IPS-NIHi7 (cell line): ENCODE measurements at regions not wholly inside any gene's neighbourhood (a gene's known extent, or its start where the extent isn't known, plus 50 kb on each side); places are given as distances from the start of the nearest gene placed in this dataset.

ENCODE experiments used
- DNase-seq: peaks from one replicate; pipeline ENCODE4 v3.0.0; 2012; ENCODE audit warnings: mixed read lengths; ENCODE audit errors: extremely low spot score

DNA sequence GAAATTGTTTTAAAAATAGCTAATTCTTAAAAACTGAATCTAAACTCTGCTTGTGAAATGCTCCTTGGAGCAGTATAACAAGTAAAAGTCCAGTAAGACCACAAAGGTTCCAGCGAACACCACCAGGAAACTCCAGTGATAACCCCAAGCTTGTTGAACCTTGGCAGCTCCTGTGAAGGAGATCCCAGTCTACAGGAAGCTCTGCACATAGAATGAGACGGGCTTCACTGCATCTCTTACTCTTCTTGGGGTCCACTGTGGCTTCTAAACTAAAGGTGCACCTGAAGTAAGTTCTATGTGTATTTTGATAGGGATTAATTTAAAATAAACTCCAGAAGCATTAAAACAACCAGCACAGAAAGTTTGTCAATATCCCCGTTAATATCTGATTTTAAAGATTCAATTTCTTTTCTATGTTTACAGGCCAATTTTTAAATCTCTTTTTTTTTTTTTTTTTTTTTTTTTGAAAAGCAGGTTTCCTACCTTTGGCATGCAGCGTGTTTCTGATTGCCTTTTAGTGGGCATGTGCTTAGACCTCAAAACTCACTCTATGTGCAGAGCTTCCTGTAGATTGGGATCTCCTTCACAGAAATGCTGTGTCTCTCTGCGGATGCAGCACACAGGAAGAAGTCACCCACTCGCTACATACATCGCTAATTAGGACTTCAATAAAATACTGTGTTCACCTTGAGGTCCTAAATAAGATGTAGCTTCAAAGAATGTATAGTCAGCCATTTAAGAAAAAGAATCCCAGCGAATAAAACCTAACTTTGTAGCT is 508.5 kb downstream of the KLF12 start:
- no peak for DNase-seq

GRCh38 chr13:73623281-73623680 is 510.9 kb downstream of the KLF12 start:
- no peak for DNase-seq

GRCh38 chr13:73622381-73622780 is 511.8 kb downstream of the KLF12 start:
- DNase-seq, result no peak

GRCh38 chr13:73618275-73618865 is 515.8 kb downstream of the KLF12 start:
- DNase-seq, result no peak

GRCh38 chr13:73616861-73617260 is 517.3 kb downstream of the KLF12 start:
- DNase-seq, result no peak

DNA sequence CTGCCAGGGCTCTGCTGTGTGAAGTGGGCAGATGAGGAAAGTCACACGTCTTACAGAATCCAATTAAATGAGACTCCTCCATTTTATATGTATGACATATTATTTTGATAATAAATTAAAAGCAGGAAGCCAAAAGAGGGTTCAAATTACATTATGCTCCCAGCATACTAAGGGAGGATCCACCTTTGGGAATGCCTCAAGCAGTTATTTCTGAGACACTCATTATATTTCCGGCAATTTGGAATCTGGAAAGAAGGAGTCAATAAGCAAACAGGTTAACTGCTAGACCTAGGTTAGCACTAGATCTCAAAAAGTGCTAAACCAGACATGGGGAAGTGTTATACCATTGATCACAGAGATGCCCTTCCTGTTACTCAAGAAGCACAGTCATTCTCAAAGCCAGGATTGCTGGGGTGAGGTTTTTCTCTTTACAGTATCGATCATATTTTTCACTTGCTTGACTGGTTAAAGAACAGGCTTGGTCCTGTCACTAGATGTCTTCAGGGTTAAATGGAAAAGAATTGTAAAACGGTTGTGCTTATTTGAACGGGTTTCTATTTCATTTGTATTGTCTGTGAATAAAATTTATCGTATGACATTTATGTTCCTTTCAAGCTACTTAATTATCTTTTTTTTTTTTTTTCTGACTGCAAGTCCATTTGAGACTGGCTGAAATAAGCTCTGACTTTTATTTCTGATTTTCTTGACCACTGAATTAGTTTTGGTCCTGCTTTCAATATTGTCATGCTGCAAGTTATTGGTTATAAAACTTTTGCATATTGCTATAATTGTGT is 523.2 kb downstream of the KLF12 start:
- DNase-seq, result no peak

DNA sequence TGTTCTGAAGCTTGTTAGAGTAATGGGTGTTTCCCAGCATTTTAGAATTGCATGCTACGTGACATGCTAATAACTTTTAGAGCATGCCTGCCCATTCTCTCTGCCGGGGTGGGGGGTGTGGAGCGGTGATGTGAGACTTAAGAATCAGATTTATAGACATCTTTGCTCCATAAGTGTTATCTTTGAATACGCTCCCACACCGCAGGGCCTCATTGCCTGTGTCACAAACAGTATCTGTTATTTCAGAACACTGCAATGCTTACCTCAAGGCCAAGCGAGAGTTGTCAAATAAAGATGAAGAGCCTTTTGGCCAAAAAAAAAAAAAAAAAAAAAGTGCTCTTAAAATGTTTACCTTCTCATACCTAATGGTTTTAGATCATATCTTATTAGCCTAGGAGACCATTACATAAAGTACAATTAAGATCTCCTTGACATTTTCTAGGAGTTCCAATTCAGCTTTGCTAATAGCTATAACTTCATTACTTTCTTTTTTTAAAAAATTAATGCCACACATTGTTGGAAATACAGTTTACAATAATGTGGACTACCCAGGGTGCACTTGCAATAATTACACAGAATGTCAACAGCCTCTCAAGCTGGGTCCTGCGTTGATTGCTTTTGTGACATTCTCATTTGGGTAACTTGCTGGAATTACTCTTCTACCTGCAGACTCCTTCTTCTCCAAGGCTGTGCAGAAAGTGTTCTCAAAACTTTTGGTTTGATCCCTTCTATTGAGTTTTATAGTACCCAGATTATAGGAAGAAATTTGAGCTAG is 525.3 kb downstream of the KLF12 start:
- DNase-seq, result no peak

DNA sequence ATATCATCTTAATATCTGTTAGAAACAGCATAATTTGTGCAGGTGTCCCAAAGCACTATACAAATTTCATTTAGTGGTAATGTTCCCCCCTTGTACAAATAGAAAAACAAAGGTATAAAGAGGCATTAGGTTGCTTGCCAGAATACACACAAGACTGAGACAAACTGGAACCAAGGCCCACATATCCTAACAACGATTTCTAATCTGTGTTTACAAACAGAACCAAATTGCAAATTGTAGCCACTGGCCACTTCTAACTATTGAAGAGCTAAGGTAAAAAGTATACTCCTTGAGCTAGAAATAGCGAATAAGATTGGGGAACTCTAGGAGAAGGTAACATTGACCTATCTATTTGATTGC is 526.1 kb downstream of the KLF12 start:
- DNase-seq, result no peak

DNA sequence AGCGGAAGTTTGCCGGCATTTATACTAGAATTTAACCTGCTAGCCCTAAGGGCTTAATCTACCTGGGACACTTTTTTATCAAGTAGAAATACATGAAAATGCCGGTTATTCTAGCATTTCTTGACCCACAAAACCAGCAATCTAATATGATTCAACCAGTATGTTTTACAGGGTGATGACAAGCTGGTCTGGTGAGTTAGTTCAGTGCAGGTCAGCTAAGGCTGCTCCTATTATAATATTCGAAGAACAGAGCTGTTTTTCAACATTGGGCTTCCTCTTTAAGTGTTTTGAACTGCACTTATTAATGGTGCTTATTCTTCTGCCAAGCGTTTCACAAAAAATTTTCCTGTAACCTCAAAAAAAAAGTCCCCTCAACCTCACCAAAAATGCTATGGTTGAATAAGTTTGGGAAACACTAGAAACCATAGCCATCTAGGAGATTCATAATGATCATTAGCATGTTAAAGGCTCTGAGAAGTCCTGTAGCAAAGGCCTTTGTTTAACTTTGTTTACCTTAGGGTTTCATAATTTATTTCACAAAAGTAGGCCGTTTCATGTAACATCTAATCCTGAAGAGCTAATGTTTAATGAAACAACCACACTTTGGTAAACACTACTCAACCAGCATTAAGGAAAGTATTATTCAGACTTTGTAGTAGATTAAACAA is 526.6 kb downstream of the KLF12 start:
- no peak for DNase-seq

DNA sequence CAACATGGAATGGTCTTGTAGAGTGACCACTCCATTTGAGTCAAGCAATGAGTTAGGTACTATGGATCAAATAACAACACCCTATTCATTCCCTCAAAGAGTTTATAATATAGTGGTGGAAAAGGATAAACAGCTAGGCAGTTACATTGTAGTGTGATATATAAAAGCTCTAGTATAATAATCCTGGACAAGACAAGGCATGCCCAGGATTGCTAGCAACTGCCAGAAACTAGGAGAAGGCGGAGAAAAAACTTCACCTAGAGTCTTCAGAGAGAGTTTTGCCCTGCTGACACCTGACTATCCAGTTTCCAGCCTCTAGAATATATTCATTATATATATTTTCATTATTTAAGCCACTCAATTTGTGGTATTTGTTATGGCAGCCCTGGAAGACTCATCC is 530.6 kb downstream of the KLF12 start:
- DNase-seq, result no peak

GRCh38 chr13:73602295-73602694 is 531.9 kb downstream of the KLF12 start:
- DNase-seq, result peak; percentile 20

GRCh38 chr13:73601708-73602107 is 532.5 kb downstream of the KLF12 start:
- no peak for DNase-seq

DNA sequence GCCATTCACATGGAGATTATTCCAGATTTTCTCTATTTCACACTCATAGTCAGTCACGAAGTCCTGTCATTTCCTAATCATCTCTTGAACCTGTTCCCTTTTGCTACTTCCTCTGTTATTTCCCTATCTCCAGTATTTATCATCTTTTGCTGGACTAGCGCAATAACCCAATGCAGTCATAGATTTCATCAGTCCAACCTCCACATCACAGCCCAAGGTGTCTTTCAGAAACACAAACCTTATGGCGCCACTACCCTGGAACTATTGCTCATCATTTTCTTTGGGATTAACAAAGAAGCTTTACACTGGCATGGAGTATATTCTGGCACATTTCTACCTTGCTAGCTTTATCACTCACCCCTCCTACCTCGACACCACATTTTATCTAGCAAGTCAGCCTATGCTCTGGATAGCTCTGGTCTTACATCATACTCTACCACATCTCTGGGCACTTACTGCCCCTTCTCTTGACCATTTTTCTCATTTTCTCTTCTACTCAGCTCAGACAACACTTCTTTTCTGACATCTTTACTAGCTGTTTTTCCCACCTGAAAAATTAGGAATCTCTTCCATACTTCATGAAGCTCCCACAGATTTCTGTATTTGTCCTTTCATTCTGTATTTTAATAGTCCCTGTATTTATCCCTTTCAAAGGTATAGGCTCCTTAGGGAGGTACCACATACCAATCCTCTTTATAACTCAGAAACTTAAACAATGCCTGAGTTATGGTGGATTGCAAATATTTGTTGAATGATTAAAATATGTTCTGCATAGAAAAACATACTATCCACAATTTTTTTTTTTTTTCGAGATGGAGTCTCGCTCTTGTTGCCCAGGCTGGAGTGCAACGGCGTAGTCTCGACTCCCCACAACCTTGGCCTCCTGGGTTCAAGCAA is 534.7 kb downstream of the KLF12 start:
- DNase-seq, result no peak

DNA sequence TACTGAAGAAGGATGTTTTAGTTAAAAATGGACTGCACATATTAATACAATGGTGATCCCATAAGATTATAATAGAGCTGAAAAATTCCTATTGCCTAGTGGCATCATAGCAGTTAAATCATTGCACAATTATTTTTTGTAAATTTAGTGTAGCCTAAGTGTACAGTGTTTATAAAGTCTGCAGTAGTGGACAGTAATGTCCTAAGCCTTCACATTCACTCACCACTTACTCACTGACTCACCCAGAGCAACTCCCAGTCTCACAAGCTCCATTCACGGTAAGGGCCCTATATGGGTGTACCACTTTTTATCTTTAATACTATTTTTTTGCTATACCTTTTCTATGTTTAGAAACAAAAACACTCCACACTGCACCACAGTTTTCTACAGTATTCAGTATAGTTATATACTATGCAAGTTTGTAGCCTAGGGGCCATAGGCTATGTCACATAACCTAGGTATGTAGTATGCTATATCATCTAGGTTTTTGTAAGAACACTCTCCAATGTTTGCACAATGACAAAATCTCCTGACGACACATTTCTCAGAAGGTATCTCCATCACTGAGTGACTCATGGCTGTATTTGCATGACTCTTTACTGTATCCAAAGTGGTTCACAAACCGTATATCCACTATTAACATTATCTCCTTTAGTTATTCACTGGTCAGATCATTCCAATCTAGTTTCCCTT is 536.0 kb downstream of the KLF12 start:
- no peak for DNase-seq

DNA sequence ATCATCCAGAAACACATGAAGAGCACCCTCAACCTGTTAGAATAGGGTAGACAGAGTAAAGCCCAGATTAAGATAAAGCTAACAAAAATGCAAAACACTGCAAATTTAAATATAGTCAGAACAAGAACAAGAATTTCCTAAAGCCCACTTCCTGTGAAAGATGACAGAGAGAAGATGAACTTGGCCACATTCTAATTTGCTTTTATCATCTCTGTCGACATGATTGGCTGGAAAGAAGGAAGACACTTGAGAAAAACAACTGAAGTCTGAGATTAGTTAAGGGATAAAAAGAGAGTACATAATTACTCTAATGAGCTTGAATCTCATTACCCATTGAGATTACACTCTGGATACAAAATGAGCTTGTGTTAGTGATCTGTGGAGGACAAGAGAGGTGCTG is 537.6 kb downstream of the KLF5 start:
- DNase-seq, result no peak

GRCh38 chr13:73593199-73593765 is 534.5 kb downstream of the KLF5 start:
- no peak for DNase-seq

- no peak for DNase-seq
Measured at GRCh38 chr13:73591861-73592260, 533.1 kb downstream of the KLF5 start.

GRCh38 chr13:73590795-73591194 is 532.0 kb downstream of the KLF5 start:
- DNase-seq, result no peak

- DNase-seq, result no peak
Measured at GRCh38 chr13:73585236-73585635, 526.4 kb downstream of the KLF5 start.

DNA sequence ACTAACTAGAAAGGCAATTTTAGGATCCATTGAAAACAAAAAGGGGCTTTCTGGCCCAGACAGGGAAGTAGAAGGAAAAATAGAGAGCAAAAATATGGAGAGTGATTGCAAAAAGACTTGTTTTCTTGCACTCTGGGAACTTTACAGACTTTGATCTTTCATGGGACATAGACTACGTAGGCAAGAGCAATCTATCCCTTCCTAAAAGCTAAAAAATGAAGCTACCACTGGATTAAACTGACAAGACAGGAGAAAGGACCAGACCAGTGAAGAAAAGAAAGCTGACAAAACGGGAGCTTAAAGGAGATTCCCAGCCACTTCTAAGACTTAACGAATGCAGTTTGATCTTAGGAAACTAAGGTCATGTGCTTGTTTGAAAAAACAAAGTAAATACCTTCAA is 524.5 kb downstream of the KLF5 start:
- DNase-seq, result no peak
